ENCODE measurements at regions not wholly inside any gene's neighbourhood (a gene's known extent, or its start where the extent isn't known, plus 50 kb on each side); places are given as distances from the start of the nearest gene placed in this dataset.
"Not testable (repeated sequence)": the region's sequence is repeated elsewhere in the genome, so short reads cannot be mapped to it uniquely, and the experiment has no call there.

GRCh38 chr5:29130786-29131185, 2062.7 kb upstream of the CDH6 start:
- Histone ChIP-seq H3K9ac (ENCODE audit: low read length) (no peak overlapping the region), H2AFZ (ENCODE audit: low read length) (no peak overlapping the region), H4K20me1 (ENCODE audit: insufficient read depth, low read depth, low read length) (no peaks in the 10 kb centered on the region), H3K4me2 (ENCODE audit: low read depth, low read length, poor library complexity, severe bottlenecking) (no peak overlapping the region), H3K4me3 (ENCODE audit: low read length) (no peak overlapping the region), H3K9me2 (replicated peaks; ENCODE audit: insufficient read depth, low read length) (no peaks in the 10 kb centered on the region), H3K79me2 (ENCODE audit: low read length) (no peaks in the 10 kb centered on the region), H3K27ac (ENCODE audit: low read length) (no peak overlapping the region), H3K9me3 (ENCODE audit: low read length) (peaks cover 17% of the 10 kb centered on the region; the same call in 1 of the 2 replicates), H3K27me3 (ENCODE audit: low read length) (no peaks in the 10 kb centered on the region), H3K36me3 (ENCODE audit: insufficient read depth, low read length) (no peaks in the 10 kb centered on the region), H3K4me1 (ENCODE audit: low read length) (no peaks in the 10 kb centered on the region)
- no peak for DNase-seq

- not testable (repeated sequence) for H3K4me3 ChIP-seq (ENCODE audit: low read length); H3K27me3 ChIP-seq (ENCODE audit: low read length); H3K4me2 ChIP-seq (ENCODE audit: low read depth, low read length, poor library complexity, severe bottlenecking); H3K9ac ChIP-seq (ENCODE audit: low read length); H3K9me2 ChIP-seq (replicated peaks; ENCODE audit: insufficient read depth, low read length); H2AFZ ChIP-seq (ENCODE audit: low read length); H3K27ac ChIP-seq (ENCODE audit: low read length); DNase-seq; H4K20me1 ChIP-seq (ENCODE audit: insufficient read depth, low read depth, low read length); H3K4me1 ChIP-seq (ENCODE audit: low read length); H3K36me3 ChIP-seq (ENCODE audit: insufficient read depth, low read length); H3K79me2 ChIP-seq (ENCODE audit: low read length)
- peaks cover 22% of the 10 kb centered on the region for H3K9me3 ChIP-seq (ENCODE audit: low read length)
Measured at GRCh38 chr5:29127524-29128156, 2065.8 kb upstream of the CDH6 start.

- H3K9me3 ChIP-seq (ENCODE audit: low read length), result peaks cover 24% of the 10 kb centered on the region
- H2AFZ ChIP-seq (ENCODE audit: low read length); H3K27ac ChIP-seq (ENCODE audit: low read length); H3K4me1 ChIP-seq (ENCODE audit: low read length); H3K36me3 ChIP-seq (ENCODE audit: insufficient read depth, low read length); DNase-seq; H4K20me1 ChIP-seq (ENCODE audit: insufficient read depth, low read depth, low read length); H3K9me2 ChIP-seq (replicated peaks; ENCODE audit: insufficient read depth, low read length); H3K4me2 ChIP-seq (ENCODE audit: low read depth, low read length, poor library complexity, severe bottlenecking); H3K79me2 ChIP-seq (ENCODE audit: low read length); H3K4me3 ChIP-seq (ENCODE audit: low read length); H3K27me3 ChIP-seq (ENCODE audit: low read length); H3K9ac ChIP-seq (ENCODE audit: low read length): not testable (repeated sequence)
Measured at GRCh38 chr5:29126462-29126861, 2067.0 kb upstream of the CDH6 start.

GRCh38 chr5:29122306-29122705, 2071.2 kb upstream of the CDH6 start:
- H3K36me3 ChIP-seq (ENCODE audit: insufficient read depth, low read length), result no peaks in the 10 kb centered on the region
- H3K4me2 ChIP-seq (ENCODE audit: low read depth, low read length, poor library complexity, severe bottlenecking), result no peak overlapping the region
- H3K27ac ChIP-seq (ENCODE audit: low read length), result no peak overlapping the region
- H4K20me1 ChIP-seq (ENCODE audit: insufficient read depth, low read depth, low read length), result no peaks in the 10 kb centered on the region
- DNase-seq, result no peak
- no peak overlapping the region for H3K9ac ChIP-seq (ENCODE audit: low read length)
- no peaks in the 10 kb centered on the region for H3K4me1 ChIP-seq (ENCODE audit: low read length)
- no peaks in the 10 kb centered on the region for H3K27me3 ChIP-seq (ENCODE audit: low read length)
- H3K9me2 ChIP-seq (replicated peaks; ENCODE audit: insufficient read depth, low read length), result no peaks in the 10 kb centered on the region
- no peak overlapping the region for H3K4me3 ChIP-seq (ENCODE audit: low read length)
- H3K9me3 ChIP-seq (ENCODE audit: low read length), result peaks cover 20% of the 10 kb centered on the region
- no peak overlapping the region for H2AFZ ChIP-seq (ENCODE audit: low read length)
- no peaks in the 10 kb centered on the region for H3K79me2 ChIP-seq (ENCODE audit: low read length)

GRCh38 chr5:29114331-29114768, 2076.0 kb upstream of the CDH9 start:
- H3K9me3 ChIP-seq (ENCODE audit: low read length), result peaks cover 21% of the 10 kb centered on the region
- H3K36me3 ChIP-seq (ENCODE audit: insufficient read depth, low read length), result no peaks in the 10 kb centered on the region
- H3K4me2 ChIP-seq (ENCODE audit: low read depth, low read length, poor library complexity, severe bottlenecking), result no peak overlapping the region
- H3K79me2 ChIP-seq (ENCODE audit: low read length), result no peaks in the 10 kb centered on the region
- no peak overlapping the region for H3K4me3 ChIP-seq (ENCODE audit: low read length)
- H3K27me3 ChIP-seq (ENCODE audit: low read length), result no peaks in the 10 kb centered on the region
- no peaks in the 10 kb centered on the region for H3K9me2 ChIP-seq (replicated peaks; ENCODE audit: insufficient read depth, low read length)
- no peak overlapping the region for H3K27ac ChIP-seq (ENCODE audit: low read length)
- H2AFZ ChIP-seq (ENCODE audit: low read length), result no peak overlapping the region
- no peaks in the 10 kb centered on the region for H3K4me1 ChIP-seq (ENCODE audit: low read length)
- DNase-seq, result no peak
- no peak overlapping the region for H3K9ac ChIP-seq (ENCODE audit: low read length)
- H4K20me1 ChIP-seq (ENCODE audit: insufficient read depth, low read depth, low read length), result no peaks in the 10 kb centered on the region

- no peaks in the 10 kb centered on the region for H3K79me2 ChIP-seq (ENCODE audit: low read length)
- H3K9me3 ChIP-seq (ENCODE audit: low read length), result peaks cover 19% of the 10 kb centered on the region
- H3K9me2 ChIP-seq (replicated peaks; ENCODE audit: insufficient read depth, low read length), result no peaks in the 10 kb centered on the region
- H3K27me3 ChIP-seq (ENCODE audit: low read length), result no peaks in the 10 kb centered on the region
- no peaks in the 10 kb centered on the region for H4K20me1 ChIP-seq (ENCODE audit: insufficient read depth, low read depth, low read length)
- DNase-seq, result no peak
- H3K4me3 ChIP-seq (ENCODE audit: low read length), result no peak overlapping the region
- no peak overlapping the region for H3K9ac ChIP-seq (ENCODE audit: low read length)
- no peaks in the 10 kb centered on the region for H3K4me1 ChIP-seq (ENCODE audit: low read length)
- no peaks in the 10 kb centered on the region for H3K36me3 ChIP-seq (ENCODE audit: insufficient read depth, low read length)
- H3K27ac ChIP-seq (ENCODE audit: low read length), result no peak overlapping the region
- no peak overlapping the region for H2AFZ ChIP-seq (ENCODE audit: low read length)
- no peak overlapping the region for H3K4me2 ChIP-seq (ENCODE audit: low read depth, low read length, poor library complexity, severe bottlenecking)
Measured at GRCh38 chr5:29113516-29113915, 2075.1 kb upstream of the CDH9 start.

GRCh38 chr5:29099585-29099984, 2061.2 kb upstream of the CDH9 start:
- Histone ChIP-seq H3K9ac (ENCODE audit: low read length) (no peak overlapping the region), H4K20me1 (ENCODE audit: insufficient read depth, low read depth, low read length) (no peaks in the 10 kb centered on the region), H3K9me2 (replicated peaks; ENCODE audit: insufficient read depth, low read length) (no peaks in the 10 kb centered on the region), H3K36me3 (ENCODE audit: insufficient read depth, low read length) (no peaks in the 10 kb centered on the region), H3K27me3 (ENCODE audit: low read length) (no peaks in the 10 kb centered on the region), H3K79me2 (ENCODE audit: low read length) (no peaks in the 10 kb centered on the region), H3K27ac (ENCODE audit: low read length) (no peak overlapping the region), H3K4me3 (ENCODE audit: low read length) (no peak overlapping the region), H3K4me1 (ENCODE audit: low read length) (no peaks in the 10 kb centered on the region), H2AFZ (ENCODE audit: low read length) (no peak overlapping the region), H3K9me3 (ENCODE audit: low read length) (peaks cover 16% of the 10 kb centered on the region), H3K4me2 (ENCODE audit: low read depth, low read length, poor library complexity, severe bottlenecking) (no peak overlapping the region)
- no peak for DNase-seq

- Histone ChIP-seq H3K4me3 (ENCODE audit: low read length) (no peak overlapping the region), H3K27me3 (ENCODE audit: low read length) (no peaks in the 10 kb centered on the region), H3K79me2 (ENCODE audit: low read length) (no peaks in the 10 kb centered on the region), H3K4me1 (ENCODE audit: low read length) (no peaks in the 10 kb centered on the region), H3K4me2 (ENCODE audit: low read depth, low read length, poor library complexity, severe bottlenecking) (no peak overlapping the region), H2AFZ (ENCODE audit: low read length) (no peak overlapping the region), H4K20me1 (ENCODE audit: insufficient read depth, low read depth, low read length) (no peaks in the 10 kb centered on the region), H3K9me3 (ENCODE audit: low read length) (peaks cover 4% of the 10 kb centered on the region; the same call in 1 of the 2 replicates), H3K9me2 (replicated peaks; ENCODE audit: insufficient read depth, low read length) (no peaks in the 10 kb centered on the region), H3K27ac (ENCODE audit: low read length) (no peak overlapping the region), H3K36me3 (ENCODE audit: insufficient read depth, low read length) (no peaks in the 10 kb centered on the region), H3K9ac (ENCODE audit: low read length) (no peak overlapping the region)
- no peak for DNase-seq
Measured at GRCh38 chr5:29089591-29090130, 2051.3 kb upstream of the CDH9 start.

Measured in Karpas-422 (cell line).